ENCODE measurements at regions not wholly inside any gene's neighbourhood (a gene's known extent, or its start where the extent isn't known, plus 50 kb on each side); places are given as distances from the start of the nearest gene placed in this dataset.

DNA sequence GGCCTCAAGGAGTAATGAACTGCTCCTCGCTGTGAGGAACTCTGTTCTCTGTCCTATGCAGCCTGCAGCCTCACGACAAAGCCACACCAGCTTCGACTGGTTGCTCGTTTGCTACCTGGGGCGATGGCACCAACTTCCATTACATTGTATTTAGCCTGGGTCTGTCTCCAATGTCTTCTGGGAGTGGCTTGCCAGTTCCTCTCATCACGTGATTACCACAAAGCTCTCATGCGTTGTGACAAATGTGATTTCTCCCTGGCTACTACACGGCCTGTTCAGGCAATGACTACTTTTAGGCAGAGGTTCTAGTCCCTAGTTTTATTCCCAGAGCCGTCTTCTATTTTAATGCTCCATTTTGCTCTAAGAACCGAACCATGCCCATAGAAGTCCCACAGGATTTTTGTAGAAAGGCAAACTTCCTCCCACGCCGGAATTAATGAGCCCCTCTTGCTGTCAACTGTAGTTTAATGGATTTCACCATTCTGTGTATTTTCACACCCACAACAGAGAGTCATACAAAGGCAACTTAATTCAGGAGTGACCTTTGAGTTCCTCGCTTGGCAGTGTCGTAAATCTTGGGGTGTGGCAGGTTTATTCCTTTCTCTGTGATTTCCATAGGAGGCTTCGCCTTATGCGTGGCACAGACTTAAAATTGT is 351.9 kb downstream of the EFNB2 start:
- TF ChIP-seq, protein P1, sequence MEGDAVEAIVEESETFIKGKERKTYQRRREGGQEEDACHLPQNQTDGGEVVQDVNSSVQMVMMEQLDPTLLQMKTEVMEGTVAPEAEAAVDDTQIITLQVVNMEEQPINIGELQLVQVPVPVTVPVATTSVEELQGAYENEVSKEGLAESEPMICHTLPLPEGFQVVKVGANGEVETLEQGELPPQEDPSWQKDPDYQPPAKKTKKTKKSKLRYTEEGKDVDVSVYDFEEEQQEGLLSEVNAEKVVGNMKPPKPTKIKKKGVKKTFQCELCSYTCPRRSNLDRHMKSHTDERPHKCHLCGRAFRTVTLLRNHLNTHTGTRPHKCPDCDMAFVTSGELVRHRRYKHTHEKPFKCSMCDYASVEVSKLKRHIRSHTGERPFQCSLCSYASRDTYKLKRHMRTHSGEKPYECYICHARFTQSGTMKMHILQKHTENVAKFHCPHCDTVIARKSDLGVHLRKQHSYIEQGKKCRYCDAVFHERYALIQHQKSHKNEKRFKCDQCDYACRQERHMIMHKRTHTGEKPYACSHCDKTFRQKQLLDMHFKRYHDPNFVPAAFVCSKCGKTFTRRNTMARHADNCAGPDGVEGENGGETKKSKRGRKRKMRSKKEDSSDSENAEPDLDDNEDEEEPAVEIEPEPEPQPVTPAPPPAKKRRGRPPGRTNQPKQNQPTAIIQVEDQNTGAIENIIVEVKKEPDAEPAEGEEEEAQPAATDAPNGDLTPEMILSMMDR (IDR thresholded peaks at IDR 0.05; ENCODE audit: borderline replicate concordance): no peak
- Histone ChIP-seq H3K9me3 (replicated peaks) (peaks cover 10% of the 10 kb centered on the region), H3K36me3 (no peaks in the 10 kb centered on the region), H3K4me1 (no peaks in the 10 kb centered on the region), H3K4me3 (no peak overlapping the region), H3K27ac (replicated peaks) (no peak overlapping the region), H3K27me3 (ENCODE audit: low read depth) (peaks cover 7% of the 10 kb centered on the region)
- intact Hi-C loops (cut with micrococcal nuclease): no loop called here
- no peak for DNase-seq

DNA sequence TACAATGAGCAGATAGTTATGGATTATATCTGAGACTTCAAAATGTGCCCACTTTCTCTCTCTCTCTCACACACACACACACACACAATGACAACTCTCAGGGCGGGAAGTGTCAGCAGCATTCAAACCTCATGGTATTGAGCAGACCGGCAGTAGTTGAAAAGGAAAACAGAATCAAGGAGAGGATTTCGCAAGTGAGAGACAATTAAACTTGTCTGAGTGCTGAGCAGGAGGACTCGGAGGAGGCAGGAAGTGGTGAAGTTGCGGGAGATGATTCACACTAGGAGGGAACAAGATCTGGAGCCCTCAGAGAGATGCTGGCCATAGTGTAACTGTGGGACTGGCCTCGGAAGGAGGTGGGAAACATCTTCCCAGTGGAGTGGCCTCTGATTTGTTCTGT is 353.1 kb downstream of the EFNB2 start:
- H3K27ac ChIP-seq (replicated peaks): no peak overlapping the region
- H3K36me3 ChIP-seq: no peaks in the 10 kb centered on the region
- intact Hi-C loops (cut with micrococcal nuclease): no loop called here
- peaks cover 7% of the 10 kb centered on the region for H3K27me3 ChIP-seq (ENCODE audit: low read depth)
- peaks cover 10% of the 10 kb centered on the region for H3K9me3 ChIP-seq (replicated peaks)
- TF ChIP-seq, protein P1 (IDR thresholded peaks at IDR 0.05; ENCODE audit: borderline replicate concordance): no peak
- no peak for DNase-seq
- H3K4me1 ChIP-seq: no peaks in the 10 kb centered on the region
- H3K4me3 ChIP-seq: no peak overlapping the region

DNA sequence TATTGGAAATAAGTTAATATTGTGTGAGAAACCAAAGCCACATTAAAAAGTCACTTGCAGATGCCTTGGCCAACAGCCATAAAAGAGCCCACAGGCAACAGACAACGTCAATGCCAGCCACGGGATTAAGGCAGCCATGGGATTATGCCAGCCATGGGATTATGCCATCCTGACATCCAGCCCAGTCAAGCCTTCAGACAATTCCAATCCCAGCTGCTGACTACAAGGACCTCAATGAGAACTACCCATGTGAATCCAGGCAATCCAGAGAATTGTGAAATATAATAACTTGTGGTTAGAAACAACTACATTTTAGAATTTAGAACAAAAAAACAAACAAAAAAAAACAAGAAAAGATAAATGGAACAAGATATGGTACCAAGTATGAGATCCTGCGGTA is 356.6 kb downstream of the EFNB2 start:
- Histone ChIP-seq H3K27ac (replicated peaks) (no peak overlapping the region), H3K4me1 (no peaks in the 10 kb centered on the region), H3K4me3 (no peak overlapping the region), H3K9me3 (replicated peaks) (peaks cover 10% of the 10 kb centered on the region), H3K27me3 (ENCODE audit: low read depth) (peaks cover 11% of the 10 kb centered on the region), H3K36me3 (no peaks in the 10 kb centered on the region)
- intact Hi-C loops (cut with micrococcal nuclease): no loop called here
- no peak for DNase-seq
- TF ChIP-seq, protein P1 (IDR thresholded peaks at IDR 0.05; ENCODE audit: borderline replicate concordance): no peak

DNA sequence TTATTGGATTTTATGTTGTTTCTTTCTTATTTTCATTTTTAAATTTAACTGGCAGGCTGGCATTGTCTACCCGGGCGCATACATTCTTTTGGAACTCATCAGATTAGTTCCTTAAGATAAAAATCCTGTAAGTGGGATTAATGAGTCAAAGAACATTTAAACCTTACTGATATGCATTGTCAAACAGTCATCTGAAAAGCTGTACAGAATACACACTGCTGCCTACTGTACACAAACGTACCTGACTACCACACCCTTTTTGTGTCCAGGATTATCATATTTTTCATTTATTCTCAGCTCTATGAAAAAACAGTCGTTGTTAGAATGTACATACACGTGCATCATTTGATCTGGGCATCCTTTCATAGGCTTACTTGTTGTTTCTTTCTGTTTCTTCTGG is 358.3 kb downstream of the EFNB2 start:
- peaks cover 14% of the 10 kb centered on the region for H3K27me3 ChIP-seq (ENCODE audit: low read depth)
- DNase-seq: no peak
- intact Hi-C loops (cut with micrococcal nuclease): no loop called here
- H3K9me3 ChIP-seq (replicated peaks): peaks cover 10% of the 10 kb centered on the region
- no peaks in the 10 kb centered on the region for H3K36me3 ChIP-seq
- no peak overlapping the region for H3K27ac ChIP-seq (replicated peaks)
- H3K4me3 ChIP-seq: no peak overlapping the region
- TF ChIP-seq, protein P1 (IDR thresholded peaks at IDR 0.05; ENCODE audit: borderline replicate concordance): no peak
- no peaks in the 10 kb centered on the region for H3K4me1 ChIP-seq

DNA sequence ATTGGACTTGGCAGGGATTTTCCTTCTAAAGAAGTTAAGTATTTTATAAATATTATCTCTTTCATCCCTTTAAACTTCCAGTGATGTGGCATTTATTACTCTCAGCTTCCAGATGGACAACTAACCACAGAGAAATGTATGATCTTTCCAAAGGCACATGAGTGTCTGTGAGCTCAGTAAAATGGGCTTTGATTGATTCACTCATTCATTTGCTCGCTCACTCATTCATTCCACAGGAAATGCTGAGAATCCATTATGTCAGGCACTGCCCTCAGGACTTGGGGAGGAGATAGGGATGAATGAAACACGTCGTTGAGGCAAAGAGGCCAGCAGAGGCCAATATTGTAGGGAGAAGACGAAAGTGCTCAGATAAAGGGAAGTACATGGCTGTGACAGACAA is 359.3 kb downstream of the EFNB2 start:
- Histone ChIP-seq H3K27ac (replicated peaks) (no peak overlapping the region), H3K4me3 (no peak overlapping the region), H3K36me3 (no peaks in the 10 kb centered on the region), H3K9me3 (replicated peaks) (peaks cover 10% of the 10 kb centered on the region), H3K4me1 (no peaks in the 10 kb centered on the region), H3K27me3 (ENCODE audit: low read depth) (peaks cover 10% of the 10 kb centered on the region)
- intact Hi-C loops (cut with micrococcal nuclease): no loop called here
- DNase-seq: no peak
- TF ChIP-seq, protein P1 (IDR thresholded peaks at IDR 0.05; ENCODE audit: borderline replicate concordance): no peak
